Sigmoid colon (tissue), 6 donors: ENCODE measurements at regions not wholly inside any gene's neighbourhood (a gene's known extent, or its start where the extent isn't known, plus 50 kb on each side); places are given as distances from the start of the nearest gene placed in this dataset.

Source experiments
- DNase-seq: peaks from one replicate; pipeline ENCODE4 v3.0.0-alpha.2; 2019
- H3K27ac ChIP-seq, 4 donors: fragments of 200-600 bp; sonication (generic); one replicate each; pipeline ENCODE4 v1.5.1; 2016 to 2019; ENCODE audit warnings: mild to moderate bottlenecking in 1 of 4
- H3K27me3 ChIP-seq, 3 donors: fragments of 200-600 bp; sonication (generic); one replicate each; pipeline ENCODE4 v1.5.1; 2019; ENCODE audit warnings: mild to moderate bottlenecking in 1 of 3
- H3K36me3 ChIP-seq, 4 donors: fragments of 200-600 bp; sonication (generic); one replicate each; pipeline ENCODE4 v1.5.1; 2016 to 2019
- H3K4me1 ChIP-seq, 4 donors: fragments of 200-600 bp; sonication (generic); one replicate each; pipeline ENCODE4 v1.5.1; 2017 to 2019
- H3K4me3 ChIP-seq, 4 donors: fragments of 200-600 bp; sonication (generic); one replicate each; pipeline ENCODE4 v1.5.1; 2017 to 2019; ENCODE audit warnings: mild to moderate bottlenecking in 2 of 4, moderate library complexity in 1 of 4
- H3K9me3 ChIP-seq, 4 donors: fragments of 200-600 bp in 3 of 4; sonication (generic) in 3 of 4; one replicate each; pipeline versions ENCODE4 v1.5.1 to v1.6.1; 2013 to 2019
- EP300 ChIP-seq, 4 donors: sonication (generic); formaldehyde crosslinking; IDR thresholded peaks; one replicate each; pipeline ENCODE4 v1.6.1; 2017; ENCODE audit warnings: antibody characterized with exemption in 4 of 4
- POLR2A ChIP-seq, 2 donors: fragments of 450-650 bp; IDR thresholded peaks; one replicate each; pipeline ENCODE4 v1.6.1; 2016; ENCODE audit warnings: antibody characterized with exemption in 2 of 2, mild to moderate bottlenecking in 2 of 2, moderate library complexity in 2 of 2
- POLR2AphosphoS5 ChIP-seq, 4 donors: sonication (generic); formaldehyde crosslinking; IDR thresholded peaks; one replicate each; pipeline ENCODE4 v1.6.1; 2017; ENCODE audit warnings: antibody characterized with exemption in 4 of 4
- WGBS, 2 donors: extraction: QIAGEN DNeasy Blood & Tissue Kit; methylation state at CpG; one replicate each; pipeline ENCODE4 v1.1.7; 2013; 5-methylcytosine and 5-hydroxymethylcytosine counted together
- intact Hi-C: fragments of 100-400 bp; cut with DNase I; formaldehyde crosslinking; loops from one replicate; pipeline ENCODE4 v1.15.1; 2023
- TF ChIP-seq, protein P1 (sequence below), 4 experiments: fragments of 450-650 bp in 3 of 4; fragments of 200-600 bp in 1 of 4; IDR thresholded peaks; one replicate each; pipeline ENCODE4 v1.5.1; 2016 to 2019; ENCODE audit warnings: antibody characterized with exemption in 4 of 4, mild to moderate bottlenecking in 3 of 4, moderate library complexity in 2 of 4
- donor health status: healthy with polysubstance abuse.
- donor health status: healthy.

DNA sequence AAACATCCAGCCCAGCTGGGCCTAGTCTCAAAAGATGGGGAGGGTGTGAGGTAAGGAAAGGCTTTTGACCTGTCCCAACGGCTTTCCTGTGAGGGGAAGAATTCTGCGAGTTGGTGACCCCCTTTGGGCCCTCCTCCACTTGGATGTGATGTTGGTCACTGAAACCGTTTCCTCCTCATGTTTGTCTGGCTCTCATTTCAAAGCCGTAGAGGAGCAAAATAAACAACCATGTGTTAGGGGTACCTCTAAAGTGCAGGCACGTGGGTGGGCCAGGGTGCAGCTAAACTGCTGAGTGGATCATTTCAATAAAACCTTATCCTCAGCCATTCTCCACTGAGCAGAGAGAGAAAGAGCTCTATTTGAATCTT lies 84.3 kb upstream of the MELK start:
- Histone ChIP-seq H3K27ac (peak overlapping the region; percentile 90 to 94 (median 92)), H3K36me3 (no peaks in the 10 kb centered on the region), H3K4me3 (peak overlapping the region; percentile 36 to 100 (median 92)), H3K4me1 (peaks cover 0 to 33% (median 27%) of the 10 kb centered on the region in 4 donors), H3K27me3 (no peaks in the 10 kb centered on the region), H3K9me3 (no peaks in the 10 kb centered on the region)
- DNase-seq: no peak
- intact Hi-C loops: loop anchor here (5.0 kb wide), 3 partner anchors 84 to 296 kb away; partner anchors contain the start of genes CLTA, GNE and MELK
- TF ChIP-seq POLR2AphosphoS5 (IDR thresholded peaks at IDR 0.05): no peak
- TF ChIP-seq POLR2A (IDR thresholded peaks at IDR 0.05): no peak
- TF ChIP-seq, protein P1, sequence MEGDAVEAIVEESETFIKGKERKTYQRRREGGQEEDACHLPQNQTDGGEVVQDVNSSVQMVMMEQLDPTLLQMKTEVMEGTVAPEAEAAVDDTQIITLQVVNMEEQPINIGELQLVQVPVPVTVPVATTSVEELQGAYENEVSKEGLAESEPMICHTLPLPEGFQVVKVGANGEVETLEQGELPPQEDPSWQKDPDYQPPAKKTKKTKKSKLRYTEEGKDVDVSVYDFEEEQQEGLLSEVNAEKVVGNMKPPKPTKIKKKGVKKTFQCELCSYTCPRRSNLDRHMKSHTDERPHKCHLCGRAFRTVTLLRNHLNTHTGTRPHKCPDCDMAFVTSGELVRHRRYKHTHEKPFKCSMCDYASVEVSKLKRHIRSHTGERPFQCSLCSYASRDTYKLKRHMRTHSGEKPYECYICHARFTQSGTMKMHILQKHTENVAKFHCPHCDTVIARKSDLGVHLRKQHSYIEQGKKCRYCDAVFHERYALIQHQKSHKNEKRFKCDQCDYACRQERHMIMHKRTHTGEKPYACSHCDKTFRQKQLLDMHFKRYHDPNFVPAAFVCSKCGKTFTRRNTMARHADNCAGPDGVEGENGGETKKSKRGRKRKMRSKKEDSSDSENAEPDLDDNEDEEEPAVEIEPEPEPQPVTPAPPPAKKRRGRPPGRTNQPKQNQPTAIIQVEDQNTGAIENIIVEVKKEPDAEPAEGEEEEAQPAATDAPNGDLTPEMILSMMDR (IDR thresholded peaks at IDR 0.05): no peak
- TF ChIP-seq EP300 (IDR thresholded peaks at IDR 0.05): no peak
- 10 to 13% methylated on average over 5 of the region's 5 CpGs for WGBS, 2 donors

DNA sequence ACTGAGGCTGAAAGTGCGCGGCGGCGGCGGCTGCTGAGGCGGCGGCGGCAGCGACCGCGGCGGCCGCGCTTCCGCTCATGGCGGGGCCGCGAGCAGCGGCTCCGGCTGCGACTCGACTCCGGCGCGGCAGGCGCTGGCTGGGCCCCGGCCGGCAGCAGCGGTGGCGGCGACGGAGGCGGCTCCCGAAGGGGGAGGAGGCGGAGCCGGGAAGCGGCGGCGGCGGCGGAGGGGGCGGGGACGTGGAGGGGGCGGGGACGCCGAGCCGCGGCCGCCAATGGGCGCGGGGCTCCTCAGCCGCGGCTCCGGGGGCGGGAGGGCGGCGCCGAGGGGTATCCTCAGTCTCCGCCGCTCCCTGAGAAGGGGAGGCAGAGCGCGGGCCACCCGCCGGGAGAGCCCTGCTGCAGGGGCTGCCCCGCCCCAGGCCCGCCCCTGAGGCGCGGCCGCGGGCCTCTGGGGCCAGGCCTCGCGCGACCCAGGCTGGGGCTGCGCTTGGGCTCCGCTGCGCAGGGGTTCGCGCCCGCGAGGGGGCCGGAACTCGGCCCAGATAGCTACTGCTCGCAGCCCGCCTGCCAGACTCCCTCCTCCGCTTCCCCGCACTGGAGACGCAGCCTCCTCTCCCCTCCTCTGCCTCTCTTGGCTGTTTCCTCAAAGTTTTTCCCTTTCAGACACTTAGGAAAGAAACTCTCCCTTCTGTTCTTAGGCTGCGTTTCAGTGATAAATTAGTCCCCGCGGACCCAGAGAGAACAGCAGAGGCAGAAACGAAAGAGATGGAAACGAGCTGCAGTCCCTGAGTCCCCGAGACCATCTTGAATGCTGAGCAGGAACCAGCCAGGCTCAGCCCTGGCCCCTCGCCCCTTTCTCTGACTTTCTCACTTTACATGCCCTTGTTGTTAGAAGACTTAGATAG lies 85.0 kb upstream of the MELK start:
- intact Hi-C loops: loop anchor here (1.0 to 5.0 kb wide), 4 partner anchors 85 to 295 kb away; partner anchors contain the start of genes CLTA, GNE, MELK and RNF38
- H3K4me3 ChIP-seq: peak overlapping the region; percentile 36 to 100 (median 92)
- H3K27ac ChIP-seq: peak overlapping the region; percentile 90 to 94 (median 92)
- 1% methylated on average over 94 of the region's 94 CpGs for WGBS, 2 donors
- H3K4me1 ChIP-seq: peaks cover 0 to 33% (median 27%) of the 10 kb centered on the region in 4 donors
- no peaks in the 10 kb centered on the region for H3K27me3 ChIP-seq
- peak; percentile 66 to 87 (median 76) for TF ChIP-seq POLR2AphosphoS5 (IDR thresholded peaks at IDR 0.05)
- TF ChIP-seq, protein P1 (IDR thresholded peaks at IDR 0.05): peak in 1 of 4 experiments; percentile 21
- TF ChIP-seq EP300 (IDR thresholded peaks at IDR 0.05): no peak
- TF ChIP-seq POLR2A (IDR thresholded peaks at IDR 0.05): peak; percentile 56 to 60
- no peaks in the 10 kb centered on the region for H3K36me3 ChIP-seq
- H3K9me3 ChIP-seq: no peaks in the 10 kb centered on the region
- peak; percentile 95 for DNase-seq

- 1% methylated on average over 63 of the region's 63 CpGs for WGBS, 2 donors
- DNase-seq: peak; percentile 76
- H3K9me3 ChIP-seq: no peaks in the 10 kb centered on the region
- H3K36me3 ChIP-seq: no peaks in the 10 kb centered on the region
- H3K27ac ChIP-seq: peak overlapping the region; percentile 87 to 92 (median 91)
- peak overlapping the region; percentile 70 to 100 (median 92) for H3K4me3 ChIP-seq
- TF ChIP-seq EP300 (IDR thresholded peaks at IDR 0.05) (no peak), POLR2AphosphoS5 (IDR thresholded peaks at IDR 0.05) (no peak), POLR2A (IDR thresholded peaks at IDR 0.05) (no peak)
- TF ChIP-seq, protein P1 (IDR thresholded peaks at IDR 0.05): no peak
- H3K4me1 ChIP-seq: peaks cover 0 to 33% (median 27%) of the 10 kb centered on the region in 4 donors
- no peaks in the 10 kb centered on the region for H3K27me3 ChIP-seq
- intact Hi-C loops: loop anchor here (1.0 to 5.0 kb wide), 4 partner anchors 85 to 295 kb away; partner anchors contain the start of genes CLTA, GNE, MELK and RNF38
These were observed 85.7 kb upstream of the MELK start for GRCh38 chr9:36486933-36487481.

DNA sequence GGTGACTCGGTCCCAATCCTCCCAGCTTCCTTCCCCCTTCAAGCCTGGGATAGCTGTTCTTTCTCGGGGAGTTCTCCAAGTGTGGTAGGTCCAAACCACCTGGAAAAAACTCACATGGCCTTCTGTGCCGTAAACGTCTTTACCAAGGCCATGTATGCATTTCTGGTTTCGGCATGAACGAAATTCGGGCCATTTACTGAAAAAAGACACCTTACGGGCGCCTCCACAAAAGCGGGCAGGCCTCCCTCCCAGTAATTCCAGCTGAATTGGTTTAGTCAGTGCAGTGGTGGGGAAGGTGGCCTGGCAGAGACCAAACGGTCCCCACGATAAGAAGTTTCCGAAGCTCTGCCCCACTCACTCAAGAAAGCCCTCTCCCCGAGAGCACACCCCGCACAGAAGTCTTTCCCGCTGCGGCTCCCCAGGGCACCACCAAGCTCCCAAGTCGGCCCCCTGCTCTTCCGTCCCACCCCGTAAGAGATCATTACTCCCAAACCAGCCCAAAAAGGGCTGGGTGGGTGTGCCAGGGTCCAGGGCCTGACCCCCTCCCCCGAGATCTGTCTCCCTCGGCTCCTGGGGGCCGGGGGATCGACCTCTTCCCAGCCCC lies 86.3 kb upstream of the MELK start:
- H3K36me3 ChIP-seq: no peaks in the 10 kb centered on the region
- DNase-seq: peak; percentile 70
- H3K4me3 ChIP-seq: peak overlapping the region; percentile 70 to 100 (median 92)
- peaks cover 0 to 33% (median 30%) of the 10 kb centered on the region in 4 donors for H3K4me1 ChIP-seq
- H3K27ac ChIP-seq: peak overlapping the region; percentile 87 to 92 (median 91)
- WGBS, 2 donors: 1% methylated on average over 24 of the region's 24 CpGs
- no peaks in the 10 kb centered on the region for H3K9me3 ChIP-seq
- intact Hi-C loops: loop anchor here (5.0 kb wide), 3 partner anchors 86 to 294 kb away; partner anchors contain the start of genes CLTA, GNE and MELK
- no peaks in the 10 kb centered on the region for H3K27me3 ChIP-seq
- TF ChIP-seq POLR2AphosphoS5 (IDR thresholded peaks at IDR 0.05) (no peak), EP300 (IDR thresholded peaks at IDR 0.05) (no peak), POLR2A (IDR thresholded peaks at IDR 0.05) (no peak)
- TF ChIP-seq, protein P1 (IDR thresholded peaks at IDR 0.05): no peak
